ENCODE measurements at regions not wholly inside any gene's neighbourhood (a gene's known extent, or its start where the extent isn't known, plus 50 kb on each side); places are given as distances from the start of the nearest gene placed in this dataset.

- Histone ChIP-seq H3K4me1 (ENCODE audit: insufficient read depth, low read length, severe bottlenecking) (no peaks in the 10 kb centered on the region), H3K79me2 (ENCODE audit: insufficient read depth, low read length) (no peaks in the 10 kb centered on the region), H3K9ac (ENCODE audit: low read length) (no peak overlapping the region), H3K27ac (ENCODE audit: low read depth, low read length, poor library complexity, severe bottlenecking) (no peak overlapping the region), H3K4me2 (ENCODE audit: low read length) (no peak overlapping the region), H3K9me2 (ENCODE audit: low read depth, low read length) (no peaks in the 10 kb centered on the region), H3K36me3 (ENCODE audit: insufficient read depth, low read length) (no peaks in the 10 kb centered on the region), H3K27me3 (ENCODE audit: insufficient read depth, low read length) (no peaks in the 10 kb centered on the region), H3F3A (ENCODE audit: insufficient read depth, low read length) (no peaks in the 10 kb centered on the region), H3K9me3 (ENCODE audit: low read length) (no peaks in the 10 kb centered on the region), H2AFZ (ENCODE audit: low read length) (no peak overlapping the region), H4K20me1 (ENCODE audit: insufficient read depth, low read length) (no peaks in the 10 kb centered on the region; the same call in 1 of the 2 replicates), H3K4me3 (ENCODE audit: low read depth, low read length, poor library complexity, severe bottlenecking) (no peak overlapping the region)
- TF ChIP-seq, protein P1, sequence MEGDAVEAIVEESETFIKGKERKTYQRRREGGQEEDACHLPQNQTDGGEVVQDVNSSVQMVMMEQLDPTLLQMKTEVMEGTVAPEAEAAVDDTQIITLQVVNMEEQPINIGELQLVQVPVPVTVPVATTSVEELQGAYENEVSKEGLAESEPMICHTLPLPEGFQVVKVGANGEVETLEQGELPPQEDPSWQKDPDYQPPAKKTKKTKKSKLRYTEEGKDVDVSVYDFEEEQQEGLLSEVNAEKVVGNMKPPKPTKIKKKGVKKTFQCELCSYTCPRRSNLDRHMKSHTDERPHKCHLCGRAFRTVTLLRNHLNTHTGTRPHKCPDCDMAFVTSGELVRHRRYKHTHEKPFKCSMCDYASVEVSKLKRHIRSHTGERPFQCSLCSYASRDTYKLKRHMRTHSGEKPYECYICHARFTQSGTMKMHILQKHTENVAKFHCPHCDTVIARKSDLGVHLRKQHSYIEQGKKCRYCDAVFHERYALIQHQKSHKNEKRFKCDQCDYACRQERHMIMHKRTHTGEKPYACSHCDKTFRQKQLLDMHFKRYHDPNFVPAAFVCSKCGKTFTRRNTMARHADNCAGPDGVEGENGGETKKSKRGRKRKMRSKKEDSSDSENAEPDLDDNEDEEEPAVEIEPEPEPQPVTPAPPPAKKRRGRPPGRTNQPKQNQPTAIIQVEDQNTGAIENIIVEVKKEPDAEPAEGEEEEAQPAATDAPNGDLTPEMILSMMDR (IDR thresholded peaks at IDR 0.05; ENCODE audit: low read length), result no peak
- no peak for TF ChIP-seq EZH2 (IDR thresholded peaks at IDR 0.05; ENCODE audit: borderline replicate concordance, low read length)
These were observed 151.9 kb downstream of the KITLG start for GRCh38 chr12:88428350-88428749.

DNA sequence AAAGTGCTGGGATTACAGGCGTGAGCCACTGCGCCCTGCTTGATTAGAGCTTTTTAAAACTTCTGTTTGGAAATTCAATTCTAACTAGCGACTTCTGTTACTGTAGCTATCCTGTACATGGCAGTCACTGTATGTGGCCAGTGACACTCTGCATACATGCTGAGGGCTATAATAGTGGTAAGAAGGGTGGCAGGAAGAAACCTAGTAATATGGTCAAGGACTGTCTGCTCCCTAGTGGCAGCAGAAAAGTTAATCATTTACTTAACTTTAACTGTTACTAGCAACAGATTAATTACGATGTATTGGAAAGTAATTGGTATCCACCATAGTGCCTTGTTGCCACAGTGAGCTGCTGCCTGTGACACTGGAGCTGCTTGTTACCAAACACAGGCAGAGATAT lies 149.0 kb downstream of the KITLG start:
- Histone ChIP-seq H3K9me2 (ENCODE audit: low read depth, low read length) (no peaks in the 10 kb centered on the region), H3F3A (ENCODE audit: insufficient read depth, low read length) (no peaks in the 10 kb centered on the region), H3K9ac (ENCODE audit: low read length) (no peak overlapping the region), H3K4me3 (ENCODE audit: low read depth, low read length, poor library complexity, severe bottlenecking) (no peak overlapping the region), H3K4me1 (ENCODE audit: insufficient read depth, low read length, severe bottlenecking) (no peaks in the 10 kb centered on the region), H3K4me2 (ENCODE audit: low read length) (no peak overlapping the region), H3K27ac (ENCODE audit: low read depth, low read length, poor library complexity, severe bottlenecking) (no peak overlapping the region), H3K79me2 (ENCODE audit: insufficient read depth, low read length) (no peaks in the 10 kb centered on the region), H4K20me1 (ENCODE audit: insufficient read depth, low read length) (no peaks in the 10 kb centered on the region; the same call in 1 of the 2 replicates), H2AFZ (ENCODE audit: low read length) (no peak overlapping the region), H3K9me3 (ENCODE audit: low read length) (no peaks in the 10 kb centered on the region), H3K36me3 (ENCODE audit: insufficient read depth, low read length) (no peaks in the 10 kb centered on the region), H3K27me3 (ENCODE audit: insufficient read depth, low read length) (no peaks in the 10 kb centered on the region)
- TF ChIP-seq, protein P1 (IDR thresholded peaks at IDR 0.05; ENCODE audit: low read length), result no peak
- no peak for TF ChIP-seq EZH2 (IDR thresholded peaks at IDR 0.05; ENCODE audit: borderline replicate concordance, low read length)

DNA sequence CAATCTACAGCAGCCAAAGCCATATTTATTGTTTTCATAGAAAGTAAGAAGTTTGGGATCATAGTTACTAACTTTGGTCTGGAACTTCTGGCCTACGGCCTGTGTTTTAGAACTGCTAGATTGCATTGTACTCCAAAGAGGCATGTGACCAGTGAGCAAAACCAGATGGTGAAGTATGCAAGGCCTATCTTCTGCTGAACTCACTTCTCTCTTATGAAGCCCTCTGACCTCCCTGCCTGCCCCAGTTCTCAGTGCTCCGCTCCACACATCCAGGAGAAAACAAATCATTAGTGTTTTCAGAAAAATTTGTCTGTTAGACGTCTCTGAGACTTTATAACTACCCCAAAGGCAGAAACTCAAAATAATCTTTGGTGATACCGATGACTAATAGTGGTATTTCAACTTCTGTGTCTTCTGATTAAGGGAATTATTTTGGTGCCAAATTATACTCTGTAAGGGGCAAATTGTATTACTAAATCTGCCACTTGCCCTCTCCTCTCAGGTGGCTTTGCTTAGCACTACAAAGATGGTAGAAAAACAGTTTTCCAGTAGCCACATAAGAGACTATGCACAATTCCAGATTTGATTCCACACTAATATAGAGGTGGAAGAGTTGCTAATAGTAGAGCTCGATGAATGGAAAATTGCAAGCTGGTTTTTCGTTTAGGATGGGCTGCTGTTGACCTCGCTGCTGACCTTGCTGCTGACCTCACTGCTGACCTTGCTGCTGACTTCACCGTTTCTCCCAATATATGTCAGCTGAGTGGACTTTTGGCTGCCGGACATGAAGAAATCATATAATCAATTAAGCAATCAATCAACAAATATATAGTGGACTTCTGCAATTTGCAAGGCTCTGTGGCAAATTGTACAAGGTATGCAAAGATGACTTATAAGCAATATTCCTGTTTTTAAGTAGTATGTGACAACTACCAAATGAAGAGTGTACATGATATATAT lies 147.5 kb downstream of the KITLG start:
- Histone ChIP-seq H3K9me3 (ENCODE audit: low read length) (no peaks in the 10 kb centered on the region), H4K20me1 (ENCODE audit: insufficient read depth, low read length) (no peaks in the 10 kb centered on the region), H3K27me3 (ENCODE audit: insufficient read depth, low read length) (no peaks in the 10 kb centered on the region), H3K9me2 (ENCODE audit: low read depth, low read length) (no peaks in the 10 kb centered on the region), H3K79me2 (ENCODE audit: insufficient read depth, low read length) (no peaks in the 10 kb centered on the region), H3K4me3 (ENCODE audit: low read depth, low read length, poor library complexity, severe bottlenecking) (no peak overlapping the region), H3F3A (ENCODE audit: insufficient read depth, low read length) (no peaks in the 10 kb centered on the region), H3K9ac (ENCODE audit: low read length) (no peak overlapping the region), H3K4me1 (ENCODE audit: insufficient read depth, low read length, severe bottlenecking) (no peaks in the 10 kb centered on the region), H3K36me3 (ENCODE audit: insufficient read depth, low read length) (no peaks in the 10 kb centered on the region), H2AFZ (ENCODE audit: low read length) (no peak overlapping the region), H3K27ac (ENCODE audit: low read depth, low read length, poor library complexity, severe bottlenecking) (no peak overlapping the region), H3K4me2 (ENCODE audit: low read length) (no peak overlapping the region)
- TF ChIP-seq, protein P1 (IDR thresholded peaks at IDR 0.05; ENCODE audit: low read length), result no peak
- no peak for TF ChIP-seq EZH2 (IDR thresholded peaks at IDR 0.05; ENCODE audit: borderline replicate concordance, low read length)

All from OCI-LY1 (cell line).